ENCODE measurements at regions not wholly inside any gene's neighbourhood (a gene's known extent, or its start where the extent isn't known, plus 50 kb on each side); places are given as distances from the start of the nearest gene placed in this dataset.

GRCh38 chr11:110991661-110992355, 253.7 kb upstream of the POU2AF2 start:
- no peak for DNase-seq (ENCODE audit: low read depth)
- H3K4me3 ChIP-seq (ENCODE audit: low read length): no peak overlapping the region
- TF ChIP-seq, protein P1, sequence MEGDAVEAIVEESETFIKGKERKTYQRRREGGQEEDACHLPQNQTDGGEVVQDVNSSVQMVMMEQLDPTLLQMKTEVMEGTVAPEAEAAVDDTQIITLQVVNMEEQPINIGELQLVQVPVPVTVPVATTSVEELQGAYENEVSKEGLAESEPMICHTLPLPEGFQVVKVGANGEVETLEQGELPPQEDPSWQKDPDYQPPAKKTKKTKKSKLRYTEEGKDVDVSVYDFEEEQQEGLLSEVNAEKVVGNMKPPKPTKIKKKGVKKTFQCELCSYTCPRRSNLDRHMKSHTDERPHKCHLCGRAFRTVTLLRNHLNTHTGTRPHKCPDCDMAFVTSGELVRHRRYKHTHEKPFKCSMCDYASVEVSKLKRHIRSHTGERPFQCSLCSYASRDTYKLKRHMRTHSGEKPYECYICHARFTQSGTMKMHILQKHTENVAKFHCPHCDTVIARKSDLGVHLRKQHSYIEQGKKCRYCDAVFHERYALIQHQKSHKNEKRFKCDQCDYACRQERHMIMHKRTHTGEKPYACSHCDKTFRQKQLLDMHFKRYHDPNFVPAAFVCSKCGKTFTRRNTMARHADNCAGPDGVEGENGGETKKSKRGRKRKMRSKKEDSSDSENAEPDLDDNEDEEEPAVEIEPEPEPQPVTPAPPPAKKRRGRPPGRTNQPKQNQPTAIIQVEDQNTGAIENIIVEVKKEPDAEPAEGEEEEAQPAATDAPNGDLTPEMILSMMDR (conservative IDR thresholded peaks at IDR 0.05; ENCODE audit: low read depth, low read length): no peak

- DNase-seq (ENCODE audit: low read depth): no peak
- TF ChIP-seq, protein P1 (conservative IDR thresholded peaks at IDR 0.05; ENCODE audit: low read depth, low read length): no peak
- no peak overlapping the region for H3K4me3 ChIP-seq (ENCODE audit: low read length)
These were observed 255.2 kb upstream of the POU2AF2 start for GRCh38 chr11:110990311-110990710.

- TF ChIP-seq, protein P1 (conservative IDR thresholded peaks at IDR 0.05; ENCODE audit: low read depth, low read length): no peak
- no peak overlapping the region for H3K4me3 ChIP-seq (ENCODE audit: low read length)
- no peak for DNase-seq (ENCODE audit: low read depth)
These were observed 255.9 kb upstream of the POU2AF2 start for GRCh38 chr11:110989428-110990133.

DNA sequence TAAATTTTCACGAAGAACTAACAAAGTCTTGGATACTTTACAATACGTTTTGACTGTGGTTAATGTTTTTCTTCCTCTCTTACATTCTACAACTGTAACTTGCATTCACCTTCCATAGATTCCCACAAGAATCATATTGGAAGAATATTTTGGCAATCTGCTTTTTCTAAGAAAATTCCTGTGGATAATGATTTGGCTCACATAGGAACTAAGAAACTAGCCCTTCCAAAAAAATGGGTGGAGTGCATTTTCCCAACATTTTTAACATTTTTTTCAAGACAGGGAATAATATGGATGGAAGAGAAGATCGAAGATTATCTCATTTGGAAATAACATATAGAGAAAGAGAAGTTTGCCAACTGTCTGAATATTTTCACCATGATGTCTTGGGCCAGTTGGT, 256.9 kb upstream of the POU2AF2 start:
- no peak for DNase-seq (ENCODE audit: low read depth)

DNA sequence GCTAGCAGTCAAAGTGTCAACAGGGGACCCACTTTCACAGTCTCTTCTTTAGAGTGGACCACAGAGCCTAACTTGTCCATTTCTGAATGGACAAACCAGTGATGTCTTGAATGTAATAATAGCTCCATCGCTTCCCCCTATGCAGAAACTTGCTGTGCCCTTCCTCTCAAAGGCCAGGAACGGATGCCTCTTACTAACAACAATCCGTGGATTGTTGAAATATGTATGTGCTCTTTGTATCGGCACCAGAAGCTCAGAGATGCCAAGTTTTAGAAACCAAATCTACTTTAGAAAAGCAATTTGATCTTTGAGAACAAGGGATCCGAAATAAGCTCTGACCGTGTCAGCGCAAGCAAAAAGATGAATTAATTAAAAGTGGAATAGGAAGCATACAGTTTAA, 259.5 kb upstream of the POU2AF2 start:
- no peak for DNase-seq (ENCODE audit: low read depth)
- H3K4me3 ChIP-seq (ENCODE audit: low read length): no peak overlapping the region
- TF ChIP-seq, protein P1 (conservative IDR thresholded peaks at IDR 0.05; ENCODE audit: low read depth, low read length): no peak

More for the DNA sequence above, 256.9 kb upstream of the POU2AF2 start:
- TF ChIP-seq, protein P1 (conservative IDR thresholded peaks at IDR 0.05; ENCODE audit: low read depth, low read length): no peak
- H3K4me3 ChIP-seq (ENCODE audit: low read length): no peak overlapping the region

DNA sequence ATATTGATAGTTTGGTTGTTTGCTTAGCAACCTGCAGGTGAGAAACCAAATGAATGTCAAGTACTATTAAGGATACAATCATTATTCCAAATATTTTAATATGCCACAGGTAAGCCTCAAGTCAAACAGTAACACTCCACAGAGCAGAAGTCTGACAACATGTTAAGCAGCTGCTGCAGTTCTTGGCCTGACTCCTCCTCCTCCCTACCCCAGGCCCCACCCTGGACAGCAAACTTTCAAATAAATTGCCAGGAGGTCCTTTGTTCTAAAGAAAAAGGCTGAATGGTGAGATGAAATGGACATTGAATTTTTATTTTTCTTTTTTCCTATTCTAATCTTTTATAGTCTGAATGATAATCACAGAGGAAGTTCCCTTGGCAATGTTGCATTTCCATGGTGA, 260.0 kb upstream of the POU2AF2 start:
- no peak overlapping the region for H3K4me3 ChIP-seq (ENCODE audit: low read length)
- TF ChIP-seq, protein P1 (conservative IDR thresholded peaks at IDR 0.05; ENCODE audit: low read depth, low read length): no peak
- DNase-seq (ENCODE audit: low read depth): no peak

GRCh38 chr11:110984693-110985092, 260.8 kb upstream of the POU2AF2 start:
- H3K4me3 ChIP-seq (ENCODE audit: low read length): no peak overlapping the region
- DNase-seq (ENCODE audit: low read depth): no peak
- TF ChIP-seq, protein P1 (conservative IDR thresholded peaks at IDR 0.05; ENCODE audit: low read depth, low read length): no peak
